DND-41 (cell line): ENCODE measurements at regions not wholly inside any gene's neighbourhood (a gene's known extent, or its start where the extent isn't known, plus 50 kb on each side); places are given as distances from the start of the nearest gene placed in this dataset.

Experiments used
- CTCF ChIP-seq: IDR thresholded peaks from 2 replicates; pipeline ENCODE4 v1.5.1; 2012; ENCODE audit warnings: borderline replicate concordance, low read length, moderate library complexity, mild to moderate bottlenecking; ENCODE audit not compliant: poor library complexity, severe bottlenecking; ENCODE audit errors: extremely low read depth
- EZH2 ChIP-seq: IDR thresholded peaks from 3 replicates; pipeline ENCODE4 v1.6.1; 2012; ENCODE audit warnings: borderline replicate concordance, low read depth, mild to moderate bottlenecking, moderate library complexity, low read length, inconsistent platforms; ENCODE audit not compliant: severe bottlenecking

GRCh38 chr6:164210783-164211182 is 796.3 kb downstream of the QKI start:
- TF ChIP-seq CTCF (no peak), EZH2 (no peak)
